Dendritic cell treated with granulocyte-macrophage colony-stimulating factor and Interleukin-4, amounts not matched to agents 40 ng/mL and 50 ng/mL, for 4 days (primary cell): ENCODE measurements at regions not wholly inside any gene's neighbourhood (a gene's known extent, or its start where the extent isn't known, plus 50 kb on each side); places are given as distances from the start of the nearest gene placed in this dataset.

Source experiments
- H3K27ac Mint-ChIP-seq: one replicate; pipeline ENCODE4 v1.8.0; 2022; ENCODE audit warnings: mild to moderate bottlenecking, mixed read lengths
- H3K27me3 Mint-ChIP-seq: one replicate; pipeline ENCODE4 v1.8.0; 2022; ENCODE audit warnings: mild to moderate bottlenecking, mixed read lengths
- H3K36me3 Mint-ChIP-seq: one replicate; pipeline ENCODE4 v1.8.0; 2022; ENCODE audit warnings: low read depth, mixed read lengths
- H3K4me1 Mint-ChIP-seq: one replicate; pipeline ENCODE4 v1.8.0; 2022; ENCODE audit warnings: low read depth, mixed read lengths
- H3K4me3 Mint-ChIP-seq: one replicate; pipeline ENCODE4 v1.8.0; 2022; ENCODE audit warnings: mild to moderate bottlenecking, moderate library complexity, mixed read lengths
- H3K9me3 Mint-ChIP-seq: one replicate; pipeline ENCODE4 v1.8.0; 2022; ENCODE audit warnings: mixed read lengths
- intact Hi-C: fragments of 100-400 bp; cut with micrococcal nuclease; formaldehyde crosslinking; loops from one replicate; pipeline ENCODE4 v1.15.0; 2022

DNA sequence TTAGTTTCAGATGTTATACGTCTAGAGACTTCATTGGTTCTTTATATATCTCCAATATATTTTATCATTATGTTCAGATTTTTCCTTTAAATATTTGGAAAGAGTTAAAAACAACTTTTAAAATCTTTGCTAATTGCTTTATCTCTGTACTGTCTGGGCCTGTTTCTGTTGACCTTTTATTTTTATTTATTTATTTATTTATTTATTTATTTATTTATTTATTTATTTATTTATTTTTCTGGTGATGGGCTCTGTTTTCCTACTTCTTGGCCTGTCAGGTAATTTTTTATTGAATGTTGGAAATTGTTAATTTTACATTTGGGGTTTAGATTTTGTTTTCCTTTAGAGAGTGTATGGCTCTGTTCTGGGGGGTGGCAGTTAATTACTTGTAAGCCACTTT, 279.7 kb upstream of the KAZN start:
- Mint-ChIP-seq H3K4me3 (no peak overlapping the region), H3K27ac (no peak overlapping the region), H3K9me3 (peaks cover 16% of the 10 kb centered on the region), H3K4me1 (no peaks in the 10 kb centered on the region), H3K36me3 (no peaks in the 10 kb centered on the region), H3K27me3 (peaks cover 3% of the 10 kb centered on the region)
- intact Hi-C loops, result no loop called here

DNA sequence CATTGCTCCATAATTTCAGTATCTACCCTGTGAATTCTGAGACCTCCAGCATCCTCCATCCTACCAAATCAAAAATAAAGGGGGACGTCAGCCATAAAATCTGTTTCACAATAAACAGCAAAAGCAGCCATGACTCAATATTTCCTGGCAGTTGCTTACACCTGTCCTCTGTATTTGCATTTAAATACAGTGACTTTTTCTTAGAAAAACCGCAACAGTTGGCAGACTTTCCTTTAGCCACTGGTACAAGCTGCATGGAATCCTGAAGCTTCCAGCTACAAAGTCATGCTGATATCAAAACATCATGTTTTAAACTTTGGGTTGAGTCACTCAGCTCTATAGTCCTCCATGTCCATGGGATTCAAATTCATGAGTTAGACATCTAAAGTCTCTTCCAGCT, 278.0 kb upstream of the KAZN start:
- Mint-ChIP-seq H3K4me1 (no peaks in the 10 kb centered on the region), H3K9me3 (peaks cover 24% of the 10 kb centered on the region), H3K27ac (no peak overlapping the region), H3K27me3 (peaks cover 3% of the 10 kb centered on the region), H3K4me3 (no peak overlapping the region), H3K36me3 (no peaks in the 10 kb centered on the region)
- intact Hi-C loops, result no loop called here

DNA sequence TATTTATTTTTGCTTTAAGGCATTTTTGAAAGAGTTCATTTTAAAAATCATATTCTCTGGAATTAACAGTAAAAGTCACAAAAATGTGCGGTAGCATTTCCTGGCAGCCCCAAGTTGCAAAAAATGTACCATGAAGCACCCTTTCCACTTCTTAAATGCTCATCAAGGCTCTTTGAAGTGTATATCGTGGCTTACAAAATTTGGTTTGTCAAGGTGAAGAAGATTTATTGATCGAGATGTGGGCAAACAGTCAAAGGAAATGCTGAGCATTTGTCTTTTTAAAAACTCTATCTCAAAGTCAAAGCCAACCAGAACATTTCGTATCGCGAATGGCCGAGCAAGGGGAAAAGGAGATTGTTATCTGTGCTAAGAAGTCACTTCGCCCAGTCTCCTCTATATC, 277.5 kb upstream of the KAZN start:
- Mint-ChIP-seq H3K4me3 (no peak overlapping the region), H3K27ac (no peak overlapping the region), H3K9me3 (peaks cover 28% of the 10 kb centered on the region)

DNA sequence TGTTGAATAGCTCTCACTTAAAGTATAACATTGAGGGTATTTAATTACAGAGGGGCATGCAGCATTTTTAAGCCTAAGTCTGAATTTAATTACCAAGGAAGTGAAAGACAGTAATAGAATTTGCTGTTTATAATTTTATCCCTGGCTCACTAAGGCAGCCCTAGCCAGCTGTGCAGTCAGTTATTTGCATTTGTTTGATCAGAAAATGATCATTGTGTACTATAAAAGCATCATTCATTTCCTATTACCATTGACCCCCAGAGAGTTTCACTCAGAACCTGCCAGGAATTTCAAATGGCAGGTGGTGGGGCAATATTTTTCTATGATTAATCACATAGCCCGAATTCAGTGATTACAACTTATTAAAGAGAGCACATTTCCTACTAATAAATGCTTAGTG, 277.1 kb upstream of the KAZN start:
- H3K27ac Mint-ChIP-seq, result no peak overlapping the region
- H3K4me3 Mint-ChIP-seq, result no peak overlapping the region
- no peaks in the 10 kb centered on the region for H3K4me1 Mint-ChIP-seq
- peaks cover 28% of the 10 kb centered on the region for H3K9me3 Mint-ChIP-seq
- peaks cover 3% of the 10 kb centered on the region for H3K27me3 Mint-ChIP-seq
- no peaks in the 10 kb centered on the region for H3K36me3 Mint-ChIP-seq
- intact Hi-C loops, result no loop called here

More for the DNA sequence above, 277.5 kb upstream of the KAZN start:
- H3K4me1 Mint-ChIP-seq, result no peaks in the 10 kb centered on the region
- H3K27me3 Mint-ChIP-seq, result peaks cover 3% of the 10 kb centered on the region
- intact Hi-C loops, result no loop called here
- no peaks in the 10 kb centered on the region for H3K36me3 Mint-ChIP-seq

GRCh38 chr1:14323568-14324247, 274.8 kb upstream of the KAZN start:
- no peaks in the 10 kb centered on the region for H3K4me1 Mint-ChIP-seq
- H3K4me3 Mint-ChIP-seq, result no peak overlapping the region
- no peaks in the 10 kb centered on the region for H3K36me3 Mint-ChIP-seq
- no peak overlapping the region for H3K27ac Mint-ChIP-seq
- peaks cover 28% of the 10 kb centered on the region for H3K9me3 Mint-ChIP-seq
- intact Hi-C loops, result no loop called here
- H3K27me3 Mint-ChIP-seq, result peaks cover 2% of the 10 kb centered on the region

DNA sequence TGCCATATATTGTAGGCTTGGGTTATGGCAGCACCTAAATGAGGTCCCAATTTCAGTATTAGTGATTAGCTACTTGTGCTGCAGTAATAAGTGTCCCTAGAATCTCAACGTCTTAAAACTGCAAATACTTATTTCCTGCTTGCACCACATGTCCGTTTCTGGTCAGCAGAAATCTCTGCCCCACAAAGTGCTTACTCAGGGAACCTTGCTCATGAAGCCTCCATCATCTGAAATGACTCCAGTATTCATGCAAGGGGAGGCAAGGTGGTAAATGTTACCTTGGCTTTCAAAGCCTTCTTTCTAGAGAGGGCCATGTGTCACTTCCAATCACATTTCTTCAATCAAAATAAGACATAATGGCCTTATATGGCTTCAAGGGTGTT, 274.2 kb upstream of the KAZN start:
- Mint-ChIP-seq H3K4me1 (no peaks in the 10 kb centered on the region), H3K9me3 (peaks cover 28% of the 10 kb centered on the region), H3K27ac (no peak overlapping the region), H3K27me3 (peaks cover 2% of the 10 kb centered on the region), H3K36me3 (no peaks in the 10 kb centered on the region), H3K4me3 (no peak overlapping the region)
- intact Hi-C loops, result no loop called here

GRCh38 chr1:14326857-14327256, 271.6 kb upstream of the KAZN start:
- intact Hi-C loops, result no loop called here
- Mint-ChIP-seq H3K9me3 (peaks cover 28% of the 10 kb centered on the region), H3K27ac (no peak overlapping the region), H3K4me3 (no peak overlapping the region), H3K36me3 (no peaks in the 10 kb centered on the region), H3K4me1 (no peaks in the 10 kb centered on the region), H3K27me3 (no peaks in the 10 kb centered on the region)

GRCh38 chr1:14328685-14329084, 269.8 kb upstream of the KAZN start:
- no peak overlapping the region for H3K4me3 Mint-ChIP-seq
- H3K4me1 Mint-ChIP-seq, result no peaks in the 10 kb centered on the region
- intact Hi-C loops, result no loop called here
- H3K27me3 Mint-ChIP-seq, result no peaks in the 10 kb centered on the region
- no peak overlapping the region for H3K27ac Mint-ChIP-seq
- no peaks in the 10 kb centered on the region for H3K36me3 Mint-ChIP-seq
- H3K9me3 Mint-ChIP-seq, result peaks cover 20% of the 10 kb centered on the region

DNA sequence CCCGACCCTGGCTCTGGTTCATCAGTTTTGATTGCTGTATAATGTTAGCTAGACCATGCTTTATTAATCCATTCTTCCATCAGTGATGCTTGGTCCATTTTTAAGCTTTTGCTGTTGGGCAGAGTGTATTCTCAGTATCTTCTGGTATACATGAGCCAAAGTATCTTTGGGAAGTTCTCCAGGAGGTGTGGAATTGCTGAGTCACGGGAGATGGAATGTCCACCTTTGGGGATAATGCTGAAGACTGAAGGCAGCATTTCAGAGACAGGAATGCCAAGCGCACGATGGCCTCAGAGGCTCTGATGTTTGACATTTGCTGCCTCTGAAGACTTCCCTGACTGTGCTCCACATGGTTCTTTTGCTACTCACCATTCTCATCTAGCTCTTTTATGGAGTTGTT, 266.3 kb upstream of the KAZN start:
- H3K9me3 Mint-ChIP-seq, result peaks cover 18% of the 10 kb centered on the region
- intact Hi-C loops, result no loop called here
- H3K27me3 Mint-ChIP-seq, result no peaks in the 10 kb centered on the region
- no peak overlapping the region for H3K27ac Mint-ChIP-seq
- no peak overlapping the region for H3K4me3 Mint-ChIP-seq
- H3K4me1 Mint-ChIP-seq, result peaks cover 6% of the 10 kb centered on the region
- no peaks in the 10 kb centered on the region for H3K36me3 Mint-ChIP-seq

DNA sequence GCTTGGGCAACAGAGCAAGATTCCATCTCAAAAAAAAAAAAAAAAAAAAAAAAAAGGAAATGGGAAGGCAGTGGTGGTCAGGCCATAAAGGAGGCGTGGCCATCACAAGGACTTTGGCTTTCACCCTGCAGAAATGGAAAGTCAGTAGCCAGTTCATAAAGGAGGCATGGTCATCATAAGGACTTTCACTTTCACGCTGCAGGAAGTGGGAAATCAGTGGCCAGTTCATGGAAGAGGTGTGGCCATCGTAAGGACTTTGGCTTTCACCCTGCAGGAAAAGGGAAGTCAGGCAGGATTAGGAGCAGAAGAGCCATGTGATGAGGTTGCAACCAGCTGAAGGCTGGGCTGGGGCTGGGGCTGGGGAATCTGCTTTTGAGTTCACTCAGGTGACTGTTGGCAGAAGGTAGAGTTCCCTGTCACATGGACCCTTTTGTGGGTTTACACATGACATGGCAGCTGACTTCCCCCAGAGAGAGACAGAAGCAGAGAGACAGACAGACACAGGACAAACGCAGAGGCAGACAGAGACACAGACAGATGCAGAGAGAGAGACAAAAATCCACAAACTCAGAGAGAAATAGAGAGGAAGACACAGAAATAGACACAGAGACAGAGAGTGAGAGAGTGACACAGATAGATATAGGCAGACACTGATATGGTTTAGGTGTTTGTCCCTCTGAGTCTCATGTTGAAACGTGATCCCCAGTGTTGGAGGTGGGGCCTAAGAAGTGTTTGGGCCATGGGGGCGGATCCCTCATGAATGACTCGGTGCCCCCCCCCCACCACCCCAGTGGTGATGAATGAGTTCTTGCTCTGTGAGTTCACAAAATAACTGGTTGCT, 263.9 kb upstream of the KAZN start:
- H3K36me3 Mint-ChIP-seq, result no peaks in the 10 kb centered on the region
- intact Hi-C loops, result no loop called here
- peaks cover 2% of the 10 kb centered on the region for H3K27me3 Mint-ChIP-seq
- no peak overlapping the region for H3K27ac Mint-ChIP-seq
- no peak overlapping the region for H3K4me3 Mint-ChIP-seq
- H3K4me1 Mint-ChIP-seq, result peaks cover 6% of the 10 kb centered on the region
- peaks cover 18% of the 10 kb centered on the region for H3K9me3 Mint-ChIP-seq

- peaks cover 6% of the 10 kb centered on the region for H3K4me1 Mint-ChIP-seq
- H3K27ac Mint-ChIP-seq, result no peak overlapping the region
- no peaks in the 10 kb centered on the region for H3K36me3 Mint-ChIP-seq
- intact Hi-C loops, result no loop called here
- H3K4me3 Mint-ChIP-seq, result no peak overlapping the region
- H3K9me3 Mint-ChIP-seq, result peaks cover 14% of the 10 kb centered on the region
- peaks cover 2% of the 10 kb centered on the region for H3K27me3 Mint-ChIP-seq
These were observed 260.0 kb upstream of the KAZN start for GRCh38 chr1:14338509-14338908.

DNA sequence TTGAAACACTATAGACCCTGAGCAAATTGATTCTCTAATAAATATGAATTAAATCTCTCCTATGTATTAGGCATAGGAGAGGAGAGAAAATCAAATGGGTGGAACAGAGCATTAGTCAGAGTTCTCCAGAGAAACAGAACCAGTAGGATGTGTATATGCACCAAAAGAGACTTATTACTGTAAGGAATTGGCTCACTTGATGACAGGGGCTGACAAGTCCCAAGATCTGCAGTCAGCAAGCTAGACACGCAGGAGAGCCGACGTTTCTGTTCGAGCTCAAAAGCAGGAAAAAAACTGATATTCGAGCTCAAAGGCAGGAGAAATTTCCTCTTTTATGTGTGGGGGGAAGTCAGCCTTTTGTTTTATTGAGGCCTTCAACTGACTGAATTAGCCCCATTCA, 259.2 kb upstream of the KAZN start:
- Mint-ChIP-seq H3K27ac (no peak overlapping the region), H3K9me3 (peaks cover 8% of the 10 kb centered on the region), H3K4me3 (no peak overlapping the region), H3K27me3 (peaks cover 2% of the 10 kb centered on the region), H3K36me3 (no peaks in the 10 kb centered on the region), H3K4me1 (peaks cover 6% of the 10 kb centered on the region)
- intact Hi-C loops, result no loop called here

DNA sequence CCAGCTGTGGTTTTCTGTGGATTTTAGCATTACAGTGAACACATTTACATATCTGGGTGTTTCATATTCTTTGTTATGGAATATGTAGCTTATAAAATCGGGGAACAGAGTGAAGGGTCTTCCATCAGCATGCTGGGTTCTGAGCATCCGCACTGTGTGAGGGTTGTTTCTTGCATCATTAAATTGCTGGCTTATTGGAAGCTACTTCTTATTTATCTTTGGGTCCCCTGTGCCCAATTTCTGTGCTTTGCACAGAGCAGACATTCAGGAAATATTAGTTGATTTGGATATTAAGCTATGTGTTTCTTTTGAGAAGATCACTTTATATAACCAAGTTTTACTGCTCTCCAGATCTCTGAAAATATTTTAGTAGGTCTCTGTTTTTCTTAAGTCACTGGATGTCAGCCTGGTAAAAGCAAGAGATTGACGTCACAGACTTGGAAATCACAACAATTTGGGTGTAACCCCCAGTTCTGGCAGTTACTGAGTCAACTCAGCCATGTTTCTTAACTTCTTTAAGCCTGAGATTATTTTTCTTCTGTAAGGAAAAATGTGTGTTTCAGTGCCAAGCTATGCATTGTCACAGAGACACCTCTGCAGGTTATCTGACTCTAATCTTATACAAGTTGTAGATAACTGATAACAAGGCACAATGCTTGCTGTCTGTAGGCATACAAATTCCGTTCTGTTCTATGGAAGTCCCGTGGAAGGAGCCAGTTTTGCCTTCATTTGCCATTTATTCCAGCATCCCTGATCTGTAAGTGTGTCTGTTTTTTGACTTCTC, 258.3 kb upstream of the KAZN start:
- H3K27ac Mint-ChIP-seq, result no peak overlapping the region
- no peaks in the 10 kb centered on the region for H3K9me3 Mint-ChIP-seq
- H3K4me3 Mint-ChIP-seq, result no peak overlapping the region
- no peaks in the 10 kb centered on the region for H3K36me3 Mint-ChIP-seq
- no peaks in the 10 kb centered on the region for H3K4me1 Mint-ChIP-seq
- intact Hi-C loops, result no loop called here
- peaks cover 2% of the 10 kb centered on the region for H3K27me3 Mint-ChIP-seq

DNA sequence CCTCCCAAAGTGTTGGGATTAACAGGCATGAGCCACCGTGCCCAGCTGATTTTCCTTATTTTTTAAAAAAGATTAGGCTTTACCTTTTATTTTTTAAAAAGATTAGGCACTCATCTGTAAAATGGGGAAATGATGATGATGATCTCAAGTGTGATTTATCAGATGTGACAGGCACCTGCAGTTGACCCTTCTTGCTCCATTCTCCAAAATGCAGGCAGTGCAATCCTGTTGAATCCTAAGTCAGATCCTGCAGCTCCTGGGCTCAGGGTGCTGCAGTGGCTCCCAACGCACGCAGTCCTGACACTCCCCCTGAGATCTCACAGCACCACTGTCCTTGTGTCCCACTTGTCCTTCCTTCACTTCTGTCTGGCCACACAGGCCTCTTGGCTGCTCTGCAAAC, 257.3 kb upstream of the KAZN start:
- Mint-ChIP-seq H3K4me1 (no peaks in the 10 kb centered on the region), H3K36me3 (no peaks in the 10 kb centered on the region), H3K27me3 (peaks cover 2% of the 10 kb centered on the region), H3K4me3 (no peak overlapping the region), H3K9me3 (no peaks in the 10 kb centered on the region), H3K27ac (no peak overlapping the region)
- intact Hi-C loops, result no loop called here
